Sigmoid colon (tissue), 6 donors: ENCODE measurements at regions not wholly inside any gene's neighbourhood (a gene's known extent, or its start where the extent isn't known, plus 50 kb on each side); places are given as distances from the start of the nearest gene placed in this dataset.

ENCODE experiments used
- DNase-seq: peaks from one replicate; pipeline ENCODE4 v3.0.0-alpha.2; 2019
- H3K27ac ChIP-seq, 4 donors: fragments of 200-600 bp; sonication (generic); one replicate each; pipeline ENCODE4 v1.5.1; 2016 to 2019; ENCODE audit warnings: mild to moderate bottlenecking in 1 of 4
- H3K27me3 ChIP-seq, 3 donors: fragments of 200-600 bp; sonication (generic); one replicate each; pipeline ENCODE4 v1.5.1; 2019; ENCODE audit warnings: mild to moderate bottlenecking in 1 of 3
- H3K36me3 ChIP-seq, 4 donors: fragments of 200-600 bp; sonication (generic); one replicate each; pipeline ENCODE4 v1.5.1; 2016 to 2019
- H3K4me1 ChIP-seq, 4 donors: fragments of 200-600 bp; sonication (generic); one replicate each; pipeline ENCODE4 v1.5.1; 2017 to 2019
- H3K4me3 ChIP-seq, 4 donors: fragments of 200-600 bp; sonication (generic); one replicate each; pipeline ENCODE4 v1.5.1; 2017 to 2019; ENCODE audit warnings: mild to moderate bottlenecking in 2 of 4, moderate library complexity in 1 of 4
- H3K9me3 ChIP-seq, 4 donors: fragments of 200-600 bp in 3 of 4; sonication (generic) in 3 of 4; one replicate each; pipeline versions ENCODE4 v1.5.1 to v1.6.1; 2013 to 2019
- EP300 ChIP-seq, 4 donors: sonication (generic); formaldehyde crosslinking; IDR thresholded peaks; one replicate each; pipeline ENCODE4 v1.6.1; 2017; ENCODE audit warnings: antibody characterized with exemption in 4 of 4
- POLR2A ChIP-seq, 2 donors: fragments of 450-650 bp; IDR thresholded peaks; one replicate each; pipeline ENCODE4 v1.6.1; 2016; ENCODE audit warnings: antibody characterized with exemption in 2 of 2, mild to moderate bottlenecking in 2 of 2, moderate library complexity in 2 of 2
- POLR2AphosphoS5 ChIP-seq, 4 donors: sonication (generic); formaldehyde crosslinking; IDR thresholded peaks; one replicate each; pipeline ENCODE4 v1.6.1; 2017; ENCODE audit warnings: antibody characterized with exemption in 4 of 4
- WGBS, 2 donors: extraction: QIAGEN DNeasy Blood & Tissue Kit; methylation state at CpG; one replicate each; pipeline ENCODE4 v1.1.7; 2013; 5-methylcytosine and 5-hydroxymethylcytosine counted together
- intact Hi-C: fragments of 100-400 bp; cut with DNase I; formaldehyde crosslinking; loops from one replicate; pipeline ENCODE4 v1.15.1; 2023
- TF ChIP-seq, protein P1 (sequence below), 4 experiments: fragments of 450-650 bp in 3 of 4; fragments of 200-600 bp in 1 of 4; IDR thresholded peaks; one replicate each; pipeline ENCODE4 v1.5.1; 2016 to 2019; ENCODE audit warnings: antibody characterized with exemption in 4 of 4, mild to moderate bottlenecking in 3 of 4, moderate library complexity in 2 of 4
- donor health status: healthy with polysubstance abuse.
- donor health status: healthy.

DNA sequence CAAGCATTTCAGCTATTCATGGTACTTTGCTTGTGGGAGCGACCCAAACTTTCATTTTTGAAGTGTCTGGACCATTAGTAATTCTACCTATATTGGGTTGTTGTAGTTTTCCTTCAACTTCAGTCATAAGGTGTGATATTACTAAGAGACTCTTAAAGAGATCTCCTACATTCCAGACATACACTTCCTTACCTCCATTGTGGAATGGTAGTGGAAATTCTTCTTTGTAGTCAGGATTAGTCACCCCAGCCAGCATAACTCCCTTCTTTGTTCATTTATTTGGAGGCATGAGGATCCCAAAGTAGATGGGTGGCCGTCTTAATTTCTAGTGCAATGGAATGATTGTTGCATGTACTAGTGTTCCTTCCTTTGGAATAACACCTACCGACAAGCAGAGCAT is 991.4 kb downstream of the ARAP2 start:
- intact Hi-C loops = no loop called here

DNA sequence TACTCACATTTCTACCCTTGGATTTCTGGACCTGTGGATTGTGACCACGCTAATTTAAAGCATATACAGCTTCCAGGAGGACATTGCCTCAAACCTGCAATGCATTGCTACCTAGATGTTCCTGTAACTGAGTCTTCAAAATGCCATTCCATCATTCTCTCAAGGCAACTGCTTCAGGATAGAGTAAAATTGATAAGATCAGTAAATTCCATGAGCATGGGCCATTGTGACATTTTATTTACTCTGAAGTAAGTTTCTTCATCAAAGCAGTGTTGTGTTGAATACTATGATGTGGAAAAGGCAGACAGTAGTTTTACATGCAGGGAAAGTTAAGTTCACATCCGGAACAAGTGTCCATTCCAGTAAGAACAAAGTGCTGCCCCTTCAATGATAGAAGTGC is 991.0 kb downstream of the ARAP2 start:
- Histone ChIP-seq H3K27ac (no peak overlapping the region), H3K4me1 (no peaks in the 10 kb centered on the region), H3K4me3 (no peak overlapping the region), H3K36me3 (no peaks in the 10 kb centered on the region), H3K9me3 (no peaks in the 10 kb centered on the region), H3K27me3 (no peaks in the 10 kb centered on the region)
- intact Hi-C loops = no loop called here
- WGBS, 2 donors = 71 to 81% methylated on average over 2 of the region's 2 CpGs
- TF ChIP-seq POLR2A (IDR thresholded peaks at IDR 0.05) (no peak), POLR2AphosphoS5 (IDR thresholded peaks at IDR 0.05) (no peak), EP300 (IDR thresholded peaks at IDR 0.05) (no peak)
- TF ChIP-seq, protein P1, sequence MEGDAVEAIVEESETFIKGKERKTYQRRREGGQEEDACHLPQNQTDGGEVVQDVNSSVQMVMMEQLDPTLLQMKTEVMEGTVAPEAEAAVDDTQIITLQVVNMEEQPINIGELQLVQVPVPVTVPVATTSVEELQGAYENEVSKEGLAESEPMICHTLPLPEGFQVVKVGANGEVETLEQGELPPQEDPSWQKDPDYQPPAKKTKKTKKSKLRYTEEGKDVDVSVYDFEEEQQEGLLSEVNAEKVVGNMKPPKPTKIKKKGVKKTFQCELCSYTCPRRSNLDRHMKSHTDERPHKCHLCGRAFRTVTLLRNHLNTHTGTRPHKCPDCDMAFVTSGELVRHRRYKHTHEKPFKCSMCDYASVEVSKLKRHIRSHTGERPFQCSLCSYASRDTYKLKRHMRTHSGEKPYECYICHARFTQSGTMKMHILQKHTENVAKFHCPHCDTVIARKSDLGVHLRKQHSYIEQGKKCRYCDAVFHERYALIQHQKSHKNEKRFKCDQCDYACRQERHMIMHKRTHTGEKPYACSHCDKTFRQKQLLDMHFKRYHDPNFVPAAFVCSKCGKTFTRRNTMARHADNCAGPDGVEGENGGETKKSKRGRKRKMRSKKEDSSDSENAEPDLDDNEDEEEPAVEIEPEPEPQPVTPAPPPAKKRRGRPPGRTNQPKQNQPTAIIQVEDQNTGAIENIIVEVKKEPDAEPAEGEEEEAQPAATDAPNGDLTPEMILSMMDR (IDR thresholded peaks at IDR 0.05) = no peak
- DNase-seq = no peak

More for the DNA sequence above, 991.4 kb downstream of the ARAP2 start:
- no peaks in the 10 kb centered on the region for H3K4me1 ChIP-seq
- no peaks in the 10 kb centered on the region for H3K9me3 ChIP-seq
- DNase-seq = no peak
- no peak for TF ChIP-seq POLR2AphosphoS5 (IDR thresholded peaks at IDR 0.05)
- TF ChIP-seq, protein P1 (IDR thresholded peaks at IDR 0.05) = no peak
- no peak for TF ChIP-seq EP300 (IDR thresholded peaks at IDR 0.05)
- no peak for TF ChIP-seq POLR2A (IDR thresholded peaks at IDR 0.05)
- no peak overlapping the region for H3K4me3 ChIP-seq
- H3K36me3 ChIP-seq = no peaks in the 10 kb centered on the region
- H3K27me3 ChIP-seq = no peaks in the 10 kb centered on the region
- WGBS, 2 donors = 61 to 80% methylated on average over 3 of the region's 3 CpGs
- no peak overlapping the region for H3K27ac ChIP-seq

DNA sequence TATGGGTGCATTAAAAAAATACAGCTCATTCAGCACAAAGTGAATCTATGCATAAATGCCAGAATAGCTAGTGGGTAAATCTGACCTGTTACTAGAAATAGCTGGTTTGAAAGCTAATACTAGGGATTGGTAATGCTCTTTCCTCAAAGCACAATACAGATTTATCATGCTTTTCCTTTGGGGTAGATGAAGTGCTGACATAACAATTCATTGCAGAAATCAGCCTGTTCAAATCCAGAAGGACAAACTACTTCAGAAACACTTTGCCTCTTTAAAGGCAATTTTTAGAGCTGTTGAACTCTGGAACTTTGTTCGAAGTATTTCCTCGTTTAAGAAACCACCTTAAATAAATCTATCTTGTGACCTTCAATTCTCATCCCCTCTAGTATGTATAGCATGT is 957.9 kb downstream of the ARAP2 start:
- TF ChIP-seq POLR2A (IDR thresholded peaks at IDR 0.05) = no peak
- DNase-seq = no peak
- no peaks in the 10 kb centered on the region for H3K36me3 ChIP-seq
- WGBS, 2 donors = 58 to 76% methylated on average over 2 of the region's 2 CpGs
- H3K4me1 ChIP-seq = no peaks in the 10 kb centered on the region
- H3K27ac ChIP-seq = no peak overlapping the region
- no peaks in the 10 kb centered on the region for H3K27me3 ChIP-seq
- H3K9me3 ChIP-seq = no peaks in the 10 kb centered on the region
- intact Hi-C loops = no loop called here
- no peak overlapping the region for H3K4me3 ChIP-seq

DNA sequence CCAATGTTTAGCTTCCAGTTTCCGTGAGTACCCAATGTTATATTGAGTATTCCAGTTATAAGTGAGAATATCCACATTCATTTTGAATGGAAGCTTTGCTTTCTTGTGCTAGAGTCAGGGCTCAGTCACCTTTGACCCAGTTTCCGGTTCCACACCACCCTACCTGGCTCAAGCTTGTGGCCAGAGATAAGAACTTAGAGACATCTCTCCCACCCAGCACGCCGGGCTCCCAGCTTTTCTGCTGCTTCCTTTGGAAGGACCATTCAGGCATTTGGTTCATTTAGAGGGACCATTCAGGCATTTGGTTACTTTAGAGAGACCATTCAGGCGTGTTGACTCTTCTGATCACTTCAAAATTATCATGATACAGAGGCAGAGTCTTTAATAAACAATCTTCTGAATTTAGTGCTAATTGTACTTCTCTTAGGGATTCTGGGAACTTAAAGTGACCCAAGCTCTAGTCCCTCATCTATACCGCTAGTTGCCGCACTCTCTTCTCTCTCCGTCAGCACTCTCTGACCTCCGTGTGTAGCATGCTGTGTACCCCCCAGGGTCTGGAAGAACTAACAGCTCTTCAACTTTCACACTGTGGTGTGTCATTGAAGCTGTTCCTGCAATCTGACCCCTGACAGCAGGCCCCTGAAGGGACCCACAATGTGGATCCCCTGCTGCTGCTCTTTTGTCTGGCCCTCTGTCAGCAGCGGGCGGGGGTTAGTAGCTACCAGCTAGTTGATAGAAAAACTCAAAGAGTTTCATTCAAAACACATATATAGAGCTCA is 943.1 kb downstream of the ARAP2 start:
- WGBS, 2 donors = 67 to 75% methylated on average over 11 of the region's 11 CpGs

DNA sequence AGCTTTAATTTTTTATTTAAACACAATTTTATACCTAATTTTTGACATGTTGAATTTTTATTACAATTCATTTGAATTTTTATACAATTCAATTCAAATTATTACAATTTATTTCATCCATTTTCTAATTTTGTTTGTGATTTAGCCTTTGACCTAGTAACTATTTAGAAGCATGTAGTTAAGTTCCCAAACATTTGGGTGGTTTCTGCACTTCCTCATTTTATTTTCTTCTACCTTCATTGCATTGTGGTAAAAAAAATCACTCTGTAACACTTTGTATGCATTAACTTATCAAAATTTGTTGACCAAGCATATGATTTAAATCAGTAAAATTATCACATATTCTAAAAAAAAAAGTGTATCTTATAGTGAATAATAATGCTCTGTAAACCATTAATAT is 928.9 kb downstream of the ARAP2 start:
- H3K36me3 ChIP-seq = no peaks in the 10 kb centered on the region
- H3K27me3 ChIP-seq = no peaks in the 10 kb centered on the region
- TF ChIP-seq EP300 (IDR thresholded peaks at IDR 0.05) (no peak), POLR2A (IDR thresholded peaks at IDR 0.05) (no peak), POLR2AphosphoS5 (IDR thresholded peaks at IDR 0.05) (no peak)
- TF ChIP-seq, protein P1 (IDR thresholded peaks at IDR 0.05) = no peak
- no peak overlapping the region for H3K4me3 ChIP-seq
- no peak overlapping the region for H3K27ac ChIP-seq
- no peaks in the 10 kb centered on the region for H3K9me3 ChIP-seq
- intact Hi-C loops = no loop called here
- DNase-seq = no peak
- no peaks in the 10 kb centered on the region for H3K4me1 ChIP-seq

More for the DNA sequence above, 943.1 kb downstream of the ARAP2 start:
- DNase-seq = no peak
- no peak for TF ChIP-seq POLR2A (IDR thresholded peaks at IDR 0.05)
- no peaks in the 10 kb centered on the region for H3K4me1 ChIP-seq
- no peaks in the 10 kb centered on the region for H3K36me3 ChIP-seq
- no peak overlapping the region for H3K27ac ChIP-seq
- intact Hi-C loops = no loop called here
- H3K27me3 ChIP-seq = no peaks in the 10 kb centered on the region
- no peak overlapping the region for H3K4me3 ChIP-seq
- no peaks in the 10 kb centered on the region for H3K9me3 ChIP-seq
